IPS-NIHi11 (cell line): ENCODE measurements at regions not wholly inside any gene's neighbourhood (a gene's known extent, or its start where the extent isn't known, plus 50 kb on each side); places are given as distances from the start of the nearest gene placed in this dataset.
"Not testable (repeated sequence)": the region's sequence is repeated elsewhere in the genome, so short reads cannot be mapped to it uniquely, and the experiment has no call there.

Experiments used
- DNase-seq: peaks from one replicate; pipeline ENCODE4 v3.0.0; 2012; ENCODE audit warnings: mixed read lengths, low spot score

DNA sequence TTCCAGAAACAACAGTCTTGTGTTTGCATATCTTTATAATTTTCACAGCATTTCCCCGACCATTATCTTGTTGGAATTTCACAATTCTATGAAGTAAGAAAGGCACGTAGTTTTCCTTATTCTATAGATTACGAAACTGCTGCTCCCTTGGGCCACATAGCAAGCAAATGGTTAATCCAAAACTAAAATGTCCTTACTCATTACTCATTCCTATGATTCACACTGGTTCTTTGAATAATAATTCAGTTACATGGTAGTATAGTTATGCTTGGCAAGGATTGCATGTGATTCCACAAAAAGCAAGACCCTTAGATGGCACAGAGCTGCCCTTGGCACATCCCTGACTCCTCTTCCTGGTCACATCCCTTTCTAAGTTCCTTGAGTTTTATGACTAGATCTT is 51.2 kb downstream of the OR13H1 start:
- DNase-seq = no peak

DNA sequence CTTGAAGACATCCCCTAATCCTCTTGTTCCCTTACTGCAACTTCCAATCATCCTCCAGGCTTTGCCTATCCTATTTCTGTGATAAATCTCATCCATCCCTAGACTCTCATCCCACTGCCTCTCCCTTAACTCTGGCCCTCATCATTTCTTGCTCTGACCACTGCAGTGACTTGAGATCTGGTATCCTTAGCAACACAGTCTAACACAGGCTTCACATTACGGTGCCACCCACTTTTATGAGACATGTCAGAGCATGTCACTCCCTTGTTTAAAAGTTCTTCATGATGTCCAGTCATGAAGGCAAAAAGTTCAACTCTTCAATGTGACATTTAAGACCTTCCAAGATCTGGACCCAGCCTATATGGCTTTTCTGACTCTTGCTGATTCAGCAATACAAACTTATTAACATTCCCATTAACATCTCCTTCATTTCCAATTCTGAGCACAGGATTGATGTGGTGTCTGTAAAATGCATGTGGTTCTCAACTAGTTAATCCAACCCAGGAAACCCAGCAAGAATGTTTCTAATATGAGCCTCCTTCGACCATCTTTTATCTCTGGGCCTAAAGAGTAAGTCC is 64.0 kb downstream of the OR13H1 start:
- no peak for DNase-seq

DNA sequence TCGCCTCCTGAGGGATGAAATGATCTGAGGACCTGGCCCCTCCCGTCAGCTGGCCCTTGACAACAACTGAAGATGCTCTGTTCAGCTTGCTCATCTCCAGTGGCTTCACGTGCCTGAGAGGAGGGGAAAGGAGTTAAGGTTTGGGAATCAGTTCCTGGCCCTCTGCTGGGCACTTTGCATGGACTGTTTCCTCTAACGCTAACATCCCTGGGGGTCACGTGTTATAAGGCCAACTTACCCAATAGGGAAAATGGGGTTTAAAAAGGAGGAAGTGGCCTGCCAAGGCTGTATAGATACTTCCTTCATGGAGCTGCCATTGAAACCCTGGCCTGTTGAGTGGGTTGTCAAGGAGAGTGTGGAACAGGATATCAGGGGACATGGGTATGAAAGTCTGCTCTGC is 65.6 kb downstream of the OR13H1 start:
- no peak for DNase-seq

DNA sequence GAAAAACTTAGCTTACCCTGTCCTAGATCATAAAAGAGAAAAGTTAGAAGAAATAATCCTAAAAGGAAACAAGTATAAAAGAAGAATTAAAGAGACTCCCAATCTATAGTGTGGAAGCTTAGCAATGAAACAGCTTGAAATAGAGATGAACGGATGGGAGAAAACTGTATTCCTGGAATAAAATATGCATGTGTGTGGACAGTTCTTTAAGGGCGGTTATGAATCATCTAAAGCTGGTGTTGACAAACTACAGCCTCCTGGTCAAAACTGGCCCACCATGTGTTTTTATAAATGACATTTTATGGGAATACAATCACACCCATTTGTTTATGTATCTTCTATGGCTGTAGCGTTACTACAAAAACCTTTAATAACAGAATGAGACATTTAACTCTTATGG is 69.4 kb downstream of the OR13H1 start:
- no peak for DNase-seq

DNA sequence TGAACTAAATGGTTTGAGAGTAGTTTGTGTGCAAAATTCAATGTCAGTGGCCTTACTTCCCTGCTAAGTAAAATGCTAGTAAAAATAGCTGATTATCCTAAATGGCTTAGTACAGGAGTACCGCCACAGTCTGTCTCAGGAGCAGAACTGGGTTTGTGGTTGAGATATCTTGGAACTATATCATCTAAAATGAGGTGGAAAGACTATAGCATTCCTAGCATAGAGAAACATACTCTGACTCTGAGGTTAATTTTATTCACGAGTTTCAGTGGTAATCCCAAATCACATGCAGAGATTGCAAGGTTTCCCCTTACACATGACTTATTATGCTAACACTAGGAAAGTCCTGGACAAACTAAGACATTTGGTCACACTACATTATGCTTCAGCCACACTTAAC is 70.4 kb downstream of the OR13H1 start:
- DNase-seq = no peak

DNA sequence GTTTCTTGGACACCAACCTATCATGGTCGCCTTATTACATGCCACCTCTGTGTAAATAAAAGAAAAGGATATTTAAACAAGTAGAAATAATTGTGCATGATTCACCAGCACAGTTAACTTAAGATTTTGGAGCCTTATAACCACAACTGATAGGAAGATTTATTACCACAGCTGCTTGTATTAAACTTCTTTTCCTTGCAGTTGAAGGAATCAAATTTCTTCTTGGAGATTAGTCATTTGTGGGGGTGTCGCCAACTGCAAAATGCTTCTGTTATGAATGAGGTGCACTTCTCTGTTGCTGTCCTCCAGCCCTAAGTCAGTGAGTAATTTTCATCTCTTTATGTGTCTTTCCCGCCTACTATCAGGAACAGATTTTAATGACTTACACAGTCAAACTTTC is 73.3 kb downstream of the OR13H1 start:
- DNase-seq = no peak

DNA sequence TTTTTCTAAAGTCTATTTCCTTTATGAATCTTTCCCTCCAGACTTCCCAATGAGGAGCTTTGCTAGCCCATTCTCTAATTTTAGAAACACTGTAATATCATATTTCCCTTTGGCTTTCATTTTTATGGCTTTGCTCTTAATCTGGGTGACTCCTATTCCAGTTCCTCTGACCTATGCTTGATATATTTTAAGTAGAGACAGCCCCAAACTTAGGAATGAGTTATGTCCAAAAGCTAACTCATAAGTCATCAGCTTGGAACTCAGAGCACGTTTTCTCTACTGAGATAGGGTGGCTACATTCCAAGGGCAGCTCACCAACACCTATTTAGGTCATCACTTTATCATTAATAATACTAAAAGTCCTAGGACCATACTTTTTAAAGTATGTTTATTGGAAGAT is 77.8 kb downstream of the OR13H1 start:
- no peak for DNase-seq

DNA sequence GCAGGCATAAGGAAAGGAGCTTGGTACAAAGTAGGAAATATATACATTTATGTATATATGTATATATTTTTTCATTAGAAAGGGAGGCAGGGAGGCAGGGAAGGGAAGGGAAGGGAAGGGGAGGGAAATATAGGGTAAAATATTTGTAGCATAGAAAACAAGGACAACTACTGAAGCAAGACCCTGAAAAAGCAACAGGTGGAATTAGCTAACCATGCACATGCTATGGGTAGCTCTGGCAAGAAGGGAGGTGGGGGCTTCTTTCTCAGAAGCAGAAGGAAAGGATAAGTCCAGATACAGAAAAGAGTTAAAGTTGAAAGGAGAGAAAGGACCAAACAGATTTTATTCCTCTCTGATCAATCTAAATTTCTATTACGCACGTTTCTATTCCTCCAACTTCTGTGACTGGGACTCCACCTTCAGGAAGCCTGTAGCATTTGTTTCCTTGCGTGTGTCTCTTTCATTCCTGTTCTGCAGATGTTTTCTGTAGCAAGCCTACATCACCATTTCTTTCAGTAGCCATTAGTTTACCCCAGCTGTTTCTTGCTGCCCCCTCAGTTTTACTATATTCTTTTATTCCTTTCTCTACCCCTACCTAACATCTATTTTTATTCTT is 82.9 kb downstream of the OR13H1 start:
- peak; percentile 16 for DNase-seq

DNA sequence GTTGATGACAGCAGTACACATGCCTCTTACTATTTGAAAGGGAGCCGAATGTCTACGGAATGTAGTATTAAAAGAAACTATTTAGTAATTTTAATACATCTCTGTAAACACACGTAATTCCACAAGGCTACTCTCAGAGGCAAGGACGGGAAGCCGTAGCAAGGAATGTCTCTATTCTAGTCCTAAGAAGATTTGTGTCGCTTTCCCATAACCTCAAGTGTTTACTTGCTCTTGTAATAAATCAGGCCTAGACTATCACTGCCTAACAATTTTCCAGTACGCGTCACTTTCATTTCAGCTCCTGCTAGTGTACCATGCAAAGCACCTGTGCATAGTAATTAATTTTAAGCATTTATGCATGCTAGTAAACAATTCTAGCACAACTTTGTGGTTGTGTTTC is 86.7 kb downstream of the OR13H1 start:
- no peak for DNase-seq

DNA sequence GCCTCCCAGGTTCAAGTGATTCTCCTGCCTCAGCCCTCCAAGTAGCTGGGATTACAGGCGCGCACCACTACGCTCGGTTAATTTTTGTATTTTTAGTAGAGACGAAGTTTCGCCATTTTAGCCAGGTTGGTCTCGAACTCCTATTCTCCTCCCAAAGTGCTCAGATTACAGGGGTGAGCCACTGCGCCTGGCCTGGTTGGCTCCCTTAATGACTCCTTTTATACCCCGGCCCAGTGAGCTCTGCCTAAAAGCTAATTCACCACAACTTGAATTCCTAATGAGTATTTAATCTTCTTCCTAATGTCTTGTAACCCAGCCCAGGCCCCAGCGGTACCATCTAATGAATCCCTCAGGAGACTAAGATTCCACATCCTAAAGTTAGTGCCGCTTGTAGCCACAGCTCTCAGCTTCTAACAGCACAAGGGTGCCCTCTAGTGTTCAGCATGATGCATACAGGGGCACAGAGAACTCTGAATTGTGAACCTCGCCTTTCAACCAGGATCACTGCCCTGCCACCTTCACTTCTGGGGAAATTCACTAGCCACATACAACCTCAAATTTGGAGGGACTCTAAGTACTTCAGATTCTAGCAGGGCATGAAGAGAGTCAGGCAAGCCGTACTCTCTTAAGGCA is 89.5 kb downstream of the OR13H1 start:
- DNase-seq = peak; percentile 60

DNA sequence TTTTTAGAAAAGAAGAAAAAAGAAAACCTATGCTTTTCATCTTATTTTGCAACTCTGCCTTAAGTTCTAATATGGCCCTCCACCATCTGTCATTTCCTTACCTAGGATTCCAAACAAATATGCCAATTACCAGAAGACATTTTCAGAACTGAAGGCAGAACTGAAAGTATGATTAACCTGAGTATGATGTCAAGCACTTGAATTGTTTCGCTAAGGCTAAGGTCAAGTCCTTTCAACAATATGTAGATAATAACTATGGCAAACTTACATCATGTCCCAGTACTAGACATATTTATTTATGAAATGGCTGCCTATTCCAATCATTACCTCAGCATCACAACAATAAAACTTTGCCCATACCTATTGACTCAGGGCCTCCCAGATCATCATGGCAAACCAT is 91.0 kb downstream of the OR13H1 start:
- DNase-seq = no peak

DNA sequence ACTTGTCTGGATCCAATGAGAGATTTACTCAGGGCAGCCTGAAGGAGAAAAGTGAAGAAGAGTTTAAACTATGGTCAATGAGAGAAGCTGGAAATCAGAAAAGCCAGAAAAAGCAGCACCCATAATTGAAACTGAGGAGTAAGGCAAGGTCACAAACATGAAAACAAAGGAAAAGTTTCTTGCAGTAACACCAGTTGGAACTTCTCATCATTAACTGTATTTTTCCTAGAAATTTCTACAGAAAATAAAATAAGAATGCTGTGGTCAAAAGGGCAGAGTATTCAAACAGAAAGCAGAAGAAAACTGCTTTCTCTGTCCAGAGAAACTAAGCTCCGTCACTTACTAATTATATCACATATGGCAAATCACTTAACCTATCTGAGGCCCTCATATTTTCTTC is 102.2 kb downstream of the OR13H1 start:
- no peak for DNase-seq

DNA sequence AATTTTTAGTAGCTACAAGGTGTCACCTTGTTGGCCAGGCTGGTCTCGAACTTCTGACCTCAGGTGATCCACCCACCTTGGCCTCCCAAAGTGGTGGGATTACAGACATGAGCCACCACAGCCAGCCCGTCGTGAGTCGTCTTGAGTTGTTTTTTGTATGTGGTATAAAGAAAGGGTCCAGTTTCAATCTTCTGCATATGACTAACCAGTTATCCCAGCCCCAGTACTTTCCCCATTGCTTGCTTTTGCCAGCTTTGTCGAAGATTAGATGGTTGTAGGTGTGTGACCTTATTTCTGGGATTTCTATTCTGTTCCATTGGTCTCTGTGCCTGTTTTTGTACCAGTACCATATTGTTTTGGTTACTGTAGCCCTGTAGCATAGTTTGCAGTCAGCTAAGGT is 105.9 kb downstream of the OR13H1 start:
- DNase-seq = no peak

DNA sequence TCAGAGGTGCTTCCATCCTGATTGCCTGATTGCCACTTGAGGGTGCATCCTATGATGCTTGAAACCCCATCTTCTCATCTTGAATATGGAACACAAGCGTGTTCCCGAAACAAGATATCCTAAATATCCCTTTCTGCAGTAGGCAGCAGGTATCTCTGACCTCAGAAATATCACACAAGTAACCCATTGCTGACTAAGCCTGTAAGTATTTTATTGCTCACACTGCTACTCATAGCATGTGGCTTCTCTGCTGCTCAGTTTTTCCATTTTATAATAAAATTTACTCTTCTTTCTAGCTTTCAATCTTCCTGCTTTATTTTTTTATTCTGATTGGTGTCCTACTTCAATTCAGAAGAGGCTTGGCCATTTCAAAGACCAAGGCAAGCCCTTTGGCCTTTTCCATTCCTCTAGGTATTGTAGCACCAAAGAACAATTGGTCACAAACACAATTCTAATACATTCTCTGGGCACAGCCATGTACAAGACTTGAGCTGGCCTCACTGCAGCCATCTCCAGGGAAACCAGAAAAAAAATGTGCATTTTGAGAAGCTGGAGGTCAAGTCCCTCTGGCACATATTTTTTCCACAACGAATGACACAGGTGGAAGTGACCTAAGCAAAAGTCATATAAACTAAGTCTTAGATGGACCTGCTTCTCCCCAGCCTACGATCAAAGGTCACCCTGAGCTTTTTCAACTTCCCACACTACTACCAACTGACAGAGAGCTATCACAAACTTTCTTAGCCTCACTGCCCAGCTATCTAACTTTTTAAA is 107.0 kb downstream of the OR13H1 start:
- DNase-seq = no peak

DNA sequence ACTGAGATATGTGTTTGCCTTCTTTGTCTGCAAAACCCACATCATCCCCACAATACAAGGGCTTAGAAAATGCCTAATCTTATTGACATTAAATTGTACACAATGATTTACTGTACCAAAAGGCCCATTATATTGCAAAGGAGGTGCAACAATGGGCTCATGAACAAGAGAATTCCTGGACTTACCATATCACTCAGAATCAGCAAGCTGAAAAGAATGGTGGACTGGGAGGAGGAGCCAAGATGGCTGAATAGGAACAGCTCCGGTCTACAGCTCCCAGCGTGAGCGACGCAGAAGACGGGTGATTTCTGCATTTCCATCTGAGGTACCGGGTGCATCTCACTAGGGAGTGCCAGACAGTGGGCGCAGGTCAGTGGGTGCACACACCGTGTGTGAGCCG is 119.9 kb downstream of the OR13H1 start:
- not testable (repeated sequence) for DNase-seq

DNA sequence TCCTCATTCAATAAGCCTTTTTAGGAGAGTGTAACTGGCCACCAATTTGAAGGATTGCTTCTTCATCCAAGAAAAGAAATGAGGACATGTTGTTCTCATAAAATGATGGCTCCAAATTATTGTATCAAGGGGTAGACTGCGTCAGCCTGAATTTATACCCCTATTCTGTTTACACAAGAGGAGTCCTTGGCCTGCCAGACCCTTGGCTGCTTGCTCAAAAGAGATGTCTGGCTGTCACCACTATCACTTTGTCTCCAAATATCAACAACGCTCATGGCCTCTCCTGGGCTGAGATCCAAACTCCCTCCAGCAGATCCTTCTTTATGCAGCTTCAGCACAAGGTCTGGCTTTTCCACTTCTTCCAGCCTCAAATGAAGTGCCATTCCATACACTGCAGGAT is 127.9 kb downstream of the OR13H1 start:
- DNase-seq = no peak

DNA sequence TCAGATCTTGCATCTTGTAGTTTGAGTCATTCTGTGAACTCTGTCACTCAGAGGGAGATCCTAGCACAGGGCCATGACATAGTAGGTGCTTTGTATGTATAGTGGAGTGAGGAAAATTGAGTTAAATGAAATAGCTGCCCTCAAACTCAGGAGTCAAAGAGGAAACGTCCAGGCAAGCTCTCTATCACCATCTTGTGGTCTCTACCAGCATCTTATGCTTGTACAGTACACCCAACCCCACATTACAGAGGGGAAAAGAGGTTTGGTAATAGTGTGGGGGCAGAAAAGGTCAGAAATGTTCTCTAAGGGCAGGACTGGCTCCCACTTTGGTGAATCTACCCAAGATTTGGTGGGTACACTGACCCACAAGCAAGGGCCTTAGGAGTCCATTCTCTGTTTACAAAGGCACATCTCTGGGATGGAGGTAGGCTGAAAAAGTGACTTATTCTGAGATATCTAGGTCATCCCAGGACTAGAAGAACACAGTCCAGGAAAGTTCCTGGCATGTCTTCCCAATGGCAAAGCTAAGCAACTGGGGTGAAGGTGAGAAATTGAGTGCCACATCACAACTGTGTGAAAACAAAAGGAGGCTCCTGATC is 131.8 kb downstream of the OR13H1 start:
- DNase-seq = peak; percentile 47

DNA sequence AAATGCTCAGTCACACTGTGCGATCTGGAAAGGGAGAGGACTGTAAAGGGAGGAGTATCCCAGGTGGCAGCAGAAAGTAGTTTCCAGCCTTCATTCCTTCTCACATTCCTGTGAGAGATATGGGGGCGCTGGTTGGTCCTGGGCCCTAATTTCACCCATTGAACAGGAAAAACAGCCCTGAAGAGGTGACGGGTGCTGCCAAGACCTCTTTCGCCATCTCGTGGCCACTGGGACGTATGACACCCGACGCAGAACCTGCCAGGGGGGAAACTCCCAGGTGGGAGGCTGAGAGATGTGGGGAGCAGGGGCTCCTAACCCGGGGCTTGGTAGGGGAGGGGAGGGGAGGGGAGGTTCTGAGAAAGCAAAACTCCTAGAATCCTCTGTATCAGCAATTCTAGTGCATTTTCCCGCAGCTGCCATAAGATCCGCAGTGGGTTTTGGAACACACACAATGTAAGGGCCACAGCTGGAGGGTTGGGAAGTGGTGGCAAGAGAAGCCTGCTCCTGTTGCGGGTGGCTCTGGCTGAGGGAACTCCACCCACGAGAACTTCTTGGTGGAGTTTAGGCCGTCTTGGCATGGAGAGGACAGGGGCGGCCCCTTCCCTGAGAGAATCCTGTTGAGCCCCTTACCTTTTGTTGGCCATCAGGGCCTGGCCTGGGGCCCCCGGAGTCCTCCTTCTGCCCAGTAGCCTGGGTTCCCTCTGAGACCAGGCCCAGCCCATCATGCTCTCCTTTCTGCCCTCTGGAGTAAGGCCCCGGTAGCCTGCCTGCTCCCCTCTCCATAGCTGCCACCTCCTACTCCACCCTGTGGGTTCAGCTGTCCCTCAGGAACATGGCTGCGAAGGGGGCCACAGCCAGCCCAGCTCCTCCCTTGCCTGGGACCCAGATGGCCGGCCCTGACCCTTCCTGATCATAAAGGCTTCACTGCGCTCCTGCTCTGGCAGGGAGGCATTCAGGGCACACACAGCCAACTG is 134.1 kb downstream of the OR13H1 start:
- DNase-seq = peak; percentile 72

DNA sequence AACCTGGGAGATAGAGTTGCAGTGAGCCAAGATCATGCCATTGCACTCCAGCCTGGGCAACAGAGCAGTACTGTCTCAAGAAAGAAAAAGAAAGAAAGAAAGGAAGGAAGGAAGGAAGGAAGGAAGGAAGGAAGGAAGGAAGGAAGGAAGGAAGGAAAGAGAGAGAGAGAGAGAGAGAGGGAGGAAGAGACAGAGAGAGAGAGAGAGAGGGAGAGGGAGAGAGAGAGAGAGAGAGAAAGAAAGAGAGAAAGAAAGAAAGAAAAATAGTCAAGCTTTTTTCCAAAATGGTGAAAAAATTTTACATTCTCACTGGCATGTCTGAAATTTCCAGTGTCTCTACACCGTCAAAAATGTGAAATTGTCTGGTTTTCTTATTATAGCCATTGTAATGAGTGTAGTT is 138.9 kb downstream of the OR13H1 start:
- DNase-seq = not testable (repeated sequence)

DNA sequence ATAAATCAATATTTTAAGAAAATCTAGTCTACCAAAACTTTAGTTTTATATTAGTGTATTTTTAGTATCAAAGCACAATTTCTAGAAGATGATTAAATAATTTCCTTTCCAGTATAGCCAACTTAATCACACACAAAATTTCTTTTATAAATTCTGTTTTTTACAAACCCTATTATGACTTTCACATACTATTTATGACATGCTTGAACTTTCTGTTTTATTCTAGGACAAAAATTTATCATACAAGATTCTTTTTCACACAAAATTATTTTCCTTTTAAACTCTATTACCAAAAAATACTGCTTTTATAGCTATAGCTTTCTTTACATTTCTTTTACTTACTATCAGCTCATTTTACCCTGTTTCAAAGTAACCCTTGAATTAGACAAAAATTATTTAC is 149.5 kb downstream of the OR13H1 start:
- no peak for DNase-seq

DNA sequence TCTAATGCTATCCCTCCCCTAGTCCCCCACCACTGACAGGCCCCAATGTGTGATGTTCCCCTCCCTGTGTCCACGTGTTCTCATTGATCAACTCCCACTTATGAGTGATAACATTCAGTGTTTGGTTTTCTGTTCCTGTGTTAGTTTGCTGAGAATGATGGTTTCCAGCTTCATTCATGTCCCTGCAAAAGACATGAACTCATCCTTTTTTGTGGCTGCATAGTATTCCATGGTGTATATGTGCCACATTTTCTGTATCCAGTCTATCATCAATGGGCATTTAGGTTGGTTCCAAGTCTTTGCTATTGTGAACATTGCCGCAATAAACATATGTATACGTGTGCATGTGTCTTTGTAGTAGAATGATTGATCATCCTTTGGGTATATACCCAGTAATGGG is 153.1 kb downstream of the OR13H1 start:
- not testable (repeated sequence) for DNase-seq

DNA sequence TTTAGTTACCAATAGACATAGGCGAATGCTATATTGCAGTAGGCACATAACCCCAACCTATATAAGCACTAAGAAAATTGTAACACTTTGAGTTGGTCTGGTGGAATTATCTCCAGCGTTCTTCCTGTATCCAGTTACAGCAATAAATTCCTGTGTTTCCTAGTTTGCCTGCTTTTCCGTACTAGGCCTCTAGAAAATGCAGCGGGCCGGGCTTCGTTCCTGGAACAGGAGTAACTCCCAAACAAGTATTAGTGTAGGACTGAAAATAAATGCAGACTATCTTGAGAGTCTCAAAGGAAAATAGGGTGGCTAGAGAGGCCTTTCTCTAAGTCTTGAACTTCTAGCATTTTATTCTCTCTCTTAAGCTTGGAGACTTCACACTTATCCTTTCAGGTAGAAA is 159.8 kb downstream of the OR13H1 start:
- DNase-seq = no peak
